Spleen (tissue), 7 donors: ENCODE measurements at regions not wholly inside any gene's neighbourhood (a gene's known extent, or its start where the extent isn't known, plus 50 kb on each side); places are given as distances from the start of the nearest gene placed in this dataset.

Source experiments
- POLR2A ChIP-seq, 3 donors: fragments of 450-650 bp; IDR thresholded peaks; one replicate each; pipeline ENCODE4 v1.5.1; 2017; ENCODE audit warnings: antibody characterized with exemption in 3 of 3, mild to moderate bottlenecking in 1 of 3
- POLR2AphosphoS5 ChIP-seq, 3 donors: sonication (generic); formaldehyde crosslinking; IDR thresholded peaks; one replicate each; pipeline ENCODE4 v1.5.1; 2017; ENCODE audit warnings: antibody characterized with exemption in 3 of 3
- TF ChIP-seq, protein P1 (sequence below), 11 experiments: fragments of 200-600 bp in 7 of 11; fragments of 450-650 bp in 4 of 11; sonication (generic) in 4 of 11; IDR thresholded peaks in 8 of 11; conservative IDR thresholded peaks in 3 of 11; 1 replicate in 7 of 11; 2 replicates in 4 of 11; pipeline versions ENCODE4 v1.4.0 to v1.8.0; 2016 to 2021; ENCODE audit warnings: antibody characterized with exemption in 11 of 11, inconsistent platforms in 4 of 11, mild to moderate bottlenecking in 1 of 11
- donor health status: DM: no; HTN: no; CAD: no; lungs with moderate emphysema.
- donor health status: DM: no; HTN: no; CAD: no.
- donor health status: DM: no; HTN: no; CAD: no.

DNA sequence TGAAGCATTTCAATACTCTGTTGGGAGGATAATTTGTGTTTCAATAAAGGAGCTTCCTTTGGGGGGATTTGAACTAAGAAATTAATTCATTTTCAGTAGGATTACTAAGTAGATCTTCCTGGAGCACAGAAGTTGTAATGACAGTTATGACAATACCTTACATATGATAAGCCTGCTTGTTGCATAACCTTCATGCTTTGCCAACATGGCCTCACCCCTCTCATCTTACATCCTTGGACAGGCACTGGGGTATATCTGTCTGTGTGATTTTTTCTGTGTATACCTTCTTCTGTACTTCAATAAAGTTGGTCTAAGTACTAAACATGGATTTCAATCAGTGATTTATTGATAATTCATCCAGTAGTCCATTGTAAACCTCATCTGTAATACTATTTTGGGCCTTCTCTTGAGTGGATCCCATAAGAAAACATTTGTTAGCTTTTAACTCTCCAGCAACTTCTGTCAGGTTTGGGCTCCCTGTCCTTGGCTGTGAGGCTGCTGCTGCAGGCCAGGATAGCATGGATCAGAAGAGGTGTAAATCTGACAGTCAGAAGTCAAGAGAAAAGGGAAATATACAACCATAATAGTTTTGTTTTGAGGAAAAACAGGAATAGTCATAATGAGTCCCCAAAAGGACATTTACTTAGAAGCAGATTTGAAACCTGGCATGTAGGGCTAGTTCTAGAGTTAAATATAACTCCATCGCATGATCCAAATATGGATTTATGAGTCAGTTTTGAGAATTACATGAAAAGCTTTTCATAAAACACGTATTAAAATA, 422.2 kb downstream of the KLF5 start:
- no peak for TF ChIP-seq POLR2AphosphoS5 (IDR thresholded peaks at IDR 0.05)
- TF ChIP-seq, protein P1, sequence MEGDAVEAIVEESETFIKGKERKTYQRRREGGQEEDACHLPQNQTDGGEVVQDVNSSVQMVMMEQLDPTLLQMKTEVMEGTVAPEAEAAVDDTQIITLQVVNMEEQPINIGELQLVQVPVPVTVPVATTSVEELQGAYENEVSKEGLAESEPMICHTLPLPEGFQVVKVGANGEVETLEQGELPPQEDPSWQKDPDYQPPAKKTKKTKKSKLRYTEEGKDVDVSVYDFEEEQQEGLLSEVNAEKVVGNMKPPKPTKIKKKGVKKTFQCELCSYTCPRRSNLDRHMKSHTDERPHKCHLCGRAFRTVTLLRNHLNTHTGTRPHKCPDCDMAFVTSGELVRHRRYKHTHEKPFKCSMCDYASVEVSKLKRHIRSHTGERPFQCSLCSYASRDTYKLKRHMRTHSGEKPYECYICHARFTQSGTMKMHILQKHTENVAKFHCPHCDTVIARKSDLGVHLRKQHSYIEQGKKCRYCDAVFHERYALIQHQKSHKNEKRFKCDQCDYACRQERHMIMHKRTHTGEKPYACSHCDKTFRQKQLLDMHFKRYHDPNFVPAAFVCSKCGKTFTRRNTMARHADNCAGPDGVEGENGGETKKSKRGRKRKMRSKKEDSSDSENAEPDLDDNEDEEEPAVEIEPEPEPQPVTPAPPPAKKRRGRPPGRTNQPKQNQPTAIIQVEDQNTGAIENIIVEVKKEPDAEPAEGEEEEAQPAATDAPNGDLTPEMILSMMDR (IDR thresholded peaks at IDR 0.05 in 8 of 11, conservative IDR thresholded peaks at IDR 0.05 in 3 of 11): no peak
- TF ChIP-seq POLR2A (IDR thresholded peaks at IDR 0.05): no peak
